Testis (tissue), 2 donors: ENCODE measurements at regions not wholly inside any gene's neighbourhood (a gene's known extent, or its start where the extent isn't known, plus 50 kb on each side); places are given as distances from the start of the nearest gene placed in this dataset.
A peak's percentile ranks its signal among the peaks of the same experiment; 100 is the strongest.

ENCODE experiments used
- DNase-seq: peaks from one replicate; pipeline ENCODE4 v3.0.0-alpha.2; 2019
- H3K27ac ChIP-seq, 2 donors: fragments of 200-600 bp; sonication (generic); one replicate each; pipeline ENCODE4 v1.5.1; 2019
- H3K27me3 ChIP-seq: fragments of 200-600 bp; sonication (generic); one replicate; pipeline ENCODE4 v1.5.1; 2019
- H3K36me3 ChIP-seq: fragments of 200-600 bp; sonication (generic); one replicate; pipeline ENCODE4 v1.5.1; 2017; ENCODE audit warnings: low read depth; ENCODE audit errors: missing control alignments
- H3K4me1 ChIP-seq: fragments of 200-600 bp; sonication (generic); one replicate; pipeline ENCODE4 v1.5.1; 2019
- H3K4me3 ChIP-seq, 2 donors: fragments of 200-600 bp; sonication (generic); one replicate each; pipeline ENCODE4 v1.5.1; 2017 to 2019
- H3K9me3 ChIP-seq: fragments of 200-600 bp; sonication (generic); one replicate; pipeline ENCODE4 v1.5.1; 2017
- POLR2A ChIP-seq: fragments of 450-650 bp; IDR thresholded peaks from one replicate; pipeline ENCODE4 v1.6.1; 2017; ENCODE audit warnings: antibody characterized with exemption, mild to moderate bottlenecking, moderate library complexity
- WGBS, 2 donors: methylation state at CpG; one replicate each; pipeline ENCODE4 v1.1.5; 2018; 5-methylcytosine and 5-hydroxymethylcytosine counted together
- intact Hi-C: fragments of 100-400 bp; cut with DNase I; formaldehyde crosslinking; loops from one replicate; pipeline ENCODE4 v1.15.1; 2023; ENCODE audit warnings: low total_unique reads
- TF ChIP-seq, protein P1 (sequence below), 3 experiments: fragments of 450-650 bp in 2 of 3; fragments of 200-600 bp in 1 of 3; sonication (generic) in 1 of 3; IDR thresholded peaks; one replicate each; pipeline ENCODE4 v1.5.1; 2016 to 2019; ENCODE audit warnings: antibody characterized with exemption in 3 of 3, mild to moderate bottlenecking in 2 of 3, moderate library complexity in 1 of 3

DNA sequence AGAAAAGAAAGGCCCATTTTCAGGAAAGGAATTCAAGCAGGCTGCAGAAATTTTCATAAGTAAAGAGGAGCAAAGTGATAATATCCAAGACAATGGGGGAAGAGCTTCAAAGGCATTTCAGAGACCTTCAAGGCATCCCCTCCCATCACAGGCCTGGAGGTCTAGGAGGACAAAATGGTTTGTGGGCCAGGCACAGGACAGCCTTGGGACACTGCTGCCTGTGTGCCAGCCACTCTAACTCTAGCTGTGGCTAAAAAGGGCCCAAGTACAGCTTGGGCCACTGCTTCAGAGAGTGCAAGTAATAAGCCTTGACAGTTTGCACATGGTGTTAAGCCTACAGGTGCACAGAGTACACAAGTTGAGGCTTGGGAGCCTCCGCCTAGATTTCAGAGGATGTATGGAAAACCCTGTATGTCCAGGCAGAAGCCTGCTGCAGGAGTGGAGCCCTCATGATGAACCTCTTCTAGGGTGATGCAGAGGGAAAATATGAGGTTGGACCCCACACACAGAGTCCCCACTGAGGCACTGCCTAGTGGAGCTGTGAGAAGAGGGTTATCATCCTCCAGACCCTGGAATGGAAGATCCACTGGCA, 51.8 kb upstream of the ZSWIM5 start:
- no peaks in the 10 kb centered on the region for H3K36me3 ChIP-seq
- intact Hi-C loops = no loop called here

DNA sequence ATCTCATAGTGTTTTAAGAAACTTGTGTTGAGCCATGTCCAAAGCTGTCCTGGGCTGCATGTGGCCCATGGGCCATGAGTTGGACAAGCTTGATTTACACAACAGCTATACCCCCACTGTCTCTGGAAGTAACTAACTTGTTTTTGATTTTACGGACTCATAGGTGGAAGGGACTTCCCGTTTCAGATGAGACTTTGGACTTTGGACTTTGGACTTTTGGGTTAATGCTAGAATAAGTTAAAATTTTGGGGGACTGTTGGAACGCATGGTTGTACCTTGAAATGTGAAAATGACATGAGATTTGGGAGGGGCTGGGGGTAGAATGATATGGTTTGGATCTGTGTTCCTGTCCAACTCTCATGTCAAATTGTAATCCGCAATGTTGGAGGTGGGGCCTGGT, 52.6 kb upstream of the ZSWIM5 start:
- 94 to 96% methylated on average over 4 of the region's 4 CpGs for WGBS, 2 donors
- no peak for DNase-seq
- Histone ChIP-seq H3K36me3 (no peaks in the 10 kb centered on the region), H3K4me1 (no peaks in the 10 kb centered on the region), H3K4me3 (no peak overlapping the region), H3K9me3 (no peaks in the 10 kb centered on the region), H3K27ac (no peak overlapping the region), H3K27me3 (no peaks in the 10 kb centered on the region)
- TF ChIP-seq, protein P1, sequence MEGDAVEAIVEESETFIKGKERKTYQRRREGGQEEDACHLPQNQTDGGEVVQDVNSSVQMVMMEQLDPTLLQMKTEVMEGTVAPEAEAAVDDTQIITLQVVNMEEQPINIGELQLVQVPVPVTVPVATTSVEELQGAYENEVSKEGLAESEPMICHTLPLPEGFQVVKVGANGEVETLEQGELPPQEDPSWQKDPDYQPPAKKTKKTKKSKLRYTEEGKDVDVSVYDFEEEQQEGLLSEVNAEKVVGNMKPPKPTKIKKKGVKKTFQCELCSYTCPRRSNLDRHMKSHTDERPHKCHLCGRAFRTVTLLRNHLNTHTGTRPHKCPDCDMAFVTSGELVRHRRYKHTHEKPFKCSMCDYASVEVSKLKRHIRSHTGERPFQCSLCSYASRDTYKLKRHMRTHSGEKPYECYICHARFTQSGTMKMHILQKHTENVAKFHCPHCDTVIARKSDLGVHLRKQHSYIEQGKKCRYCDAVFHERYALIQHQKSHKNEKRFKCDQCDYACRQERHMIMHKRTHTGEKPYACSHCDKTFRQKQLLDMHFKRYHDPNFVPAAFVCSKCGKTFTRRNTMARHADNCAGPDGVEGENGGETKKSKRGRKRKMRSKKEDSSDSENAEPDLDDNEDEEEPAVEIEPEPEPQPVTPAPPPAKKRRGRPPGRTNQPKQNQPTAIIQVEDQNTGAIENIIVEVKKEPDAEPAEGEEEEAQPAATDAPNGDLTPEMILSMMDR (IDR thresholded peaks at IDR 0.05) = no peak
- no peak for TF ChIP-seq POLR2A
- intact Hi-C loops = no loop called here

More for the DNA sequence above, 51.8 kb upstream of the ZSWIM5 start:
- no peaks in the 10 kb centered on the region for H3K27me3 ChIP-seq
- no peak overlapping the region for H3K4me3 ChIP-seq
- no peaks in the 10 kb centered on the region for H3K4me1 ChIP-seq
- no peak for DNase-seq
- 100% methylated on average over 1 of the region's 1 CpG; no CpG with 5 or more reads in 1 of the 2 donors for WGBS, 2 donors
- no peak overlapping the region for H3K27ac ChIP-seq
- TF ChIP-seq POLR2A = no peak
- TF ChIP-seq, protein P1 (IDR thresholded peaks at IDR 0.05) = no peak
- H3K9me3 ChIP-seq = no peaks in the 10 kb centered on the region

DNA sequence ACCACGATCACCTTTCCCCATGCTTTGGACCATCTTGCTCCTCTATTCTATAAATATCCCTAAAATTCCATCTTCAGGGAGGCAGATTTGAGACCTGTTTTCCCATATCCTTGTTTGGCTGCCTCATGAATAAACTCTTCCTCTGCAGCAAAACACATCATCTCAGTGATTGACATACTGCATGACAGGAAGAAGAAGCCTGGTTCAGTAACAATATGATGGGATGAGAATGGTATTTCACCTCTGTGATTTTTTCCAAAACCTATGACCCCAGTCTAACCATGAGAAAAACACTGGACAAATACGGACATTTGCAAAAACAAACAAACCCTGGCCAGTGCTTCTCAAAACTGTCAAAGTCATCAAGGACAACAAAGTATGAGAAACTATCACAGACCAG, 53.8 kb upstream of the ZSWIM5 start:
- WGBS, 2 donors = 88 to 97% methylated on average over 2 of the region's 2 CpGs
- no peaks in the 10 kb centered on the region for H3K9me3 ChIP-seq
- no peaks in the 10 kb centered on the region for H3K36me3 ChIP-seq
- intact Hi-C loops = no loop called here
- H3K27ac ChIP-seq = no peak overlapping the region
- no peaks in the 10 kb centered on the region for H3K27me3 ChIP-seq
- TF ChIP-seq POLR2A = no peak
- TF ChIP-seq, protein P1 (IDR thresholded peaks at IDR 0.05) = no peak
- no peaks in the 10 kb centered on the region for H3K4me1 ChIP-seq
- H3K4me3 ChIP-seq = no peak overlapping the region
- DNase-seq = no peak

DNA sequence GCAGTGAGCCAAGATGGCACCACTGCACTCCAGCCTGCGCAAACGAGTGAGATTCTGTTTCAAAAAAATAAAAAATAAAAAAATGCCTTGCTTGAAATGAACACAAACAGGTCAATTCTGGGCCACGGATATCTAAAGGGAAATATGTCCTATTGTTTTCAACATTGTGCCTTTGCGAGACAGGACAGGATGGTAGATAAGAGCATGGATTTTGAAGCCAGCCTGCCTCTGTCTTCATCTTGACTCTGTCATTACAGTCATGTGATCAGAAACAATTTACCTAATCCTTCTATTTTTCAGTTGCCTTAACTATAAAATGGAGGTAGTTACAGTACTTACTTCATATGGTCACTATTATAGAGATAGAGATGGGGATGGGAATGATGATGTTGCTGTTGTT, 56.7 kb upstream of the ZSWIM5 start:
- intact Hi-C loops = no loop called here
- no peaks in the 10 kb centered on the region for H3K27me3 ChIP-seq
- WGBS, 2 donors = 92% methylated on average over 4 of the region's 4 CpGs
- no peak overlapping the region for H3K27ac ChIP-seq
- no peak for DNase-seq
- H3K36me3 ChIP-seq = no peaks in the 10 kb centered on the region
- TF ChIP-seq POLR2A = no peak
- TF ChIP-seq, protein P1 (IDR thresholded peaks at IDR 0.05) = no peak
- H3K4me1 ChIP-seq = peaks cover 22% of the 10 kb centered on the region
- no peaks in the 10 kb centered on the region for H3K9me3 ChIP-seq
- no peak overlapping the region for H3K4me3 ChIP-seq

DNA sequence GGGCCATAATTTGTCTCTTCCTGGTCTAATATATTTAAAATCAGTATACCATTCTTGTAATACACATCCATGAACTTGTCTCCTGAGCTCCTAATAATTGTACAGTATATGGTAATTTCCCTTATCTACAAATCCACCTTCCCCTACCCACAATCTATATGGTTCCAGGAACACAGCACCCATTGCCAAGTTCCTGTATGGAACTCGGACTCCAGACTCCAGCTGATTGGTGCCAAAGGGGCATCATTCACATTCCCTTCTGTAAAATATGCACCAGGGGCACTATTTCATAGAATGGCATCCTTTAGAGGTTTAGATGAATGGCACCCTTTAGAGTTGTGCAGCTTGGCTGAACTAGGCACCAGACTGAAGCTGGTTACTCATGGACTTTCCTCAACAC, 58.8 kb upstream of the ZSWIM5 start:
- no peaks in the 10 kb centered on the region for H3K27me3 ChIP-seq
- H3K4me3 ChIP-seq = no peak overlapping the region
- H3K4me1 ChIP-seq = peaks cover 22% of the 10 kb centered on the region
- WGBS, 2 donors = 70 to 95% methylated on average over 1 of the region's 1 CpG
- H3K9me3 ChIP-seq = no peaks in the 10 kb centered on the region
- intact Hi-C loops = no loop called here
- no peak for TF ChIP-seq POLR2A
- TF ChIP-seq, protein P1 (IDR thresholded peaks at IDR 0.05) = no peak
- DNase-seq = no peak
- H3K27ac ChIP-seq = peak overlapping the region; percentile 76 to 81
- no peaks in the 10 kb centered on the region for H3K36me3 ChIP-seq
